ENCODE measurements at regions not wholly inside any gene's neighbourhood (a gene's known extent, or its start where the extent isn't known, plus 50 kb on each side); places are given as distances from the start of the nearest gene placed in this dataset.
A peak's percentile ranks its signal among the peaks of the same experiment; 100 is the strongest.

GRCh38 chr5:4114452-4114851 is 518.8 kb downstream of the IRX1 start:
- Histone ChIP-seq H2BK120ac (ENCODE audit: low read depth, low read length) (no peak overlapping the region), H3K23ac (ENCODE audit: low read length) (no peak overlapping the region), H2AK5ac (ENCODE audit: low read length) (no peak overlapping the region), H2BK15ac (replicated peaks; ENCODE audit: low read depth) (no peak overlapping the region), H3K4me3 (ENCODE audit: low read length) (no peak overlapping the region), H3K79me2 (ENCODE audit: control insufficient read depth, insufficient read depth, low read length) (no peaks in the 10 kb centered on the region), H3K56ac (ENCODE audit: low read length) (peak overlapping the region; percentile 15), H4K8ac (ENCODE audit: low read depth, low read length) (no peak overlapping the region), H3K36me3 (ENCODE audit: control insufficient read depth, insufficient read depth, low read length) (no peaks in the 10 kb centered on the region), H3K79me1 (ENCODE audit: low read length) (no peaks in the 10 kb centered on the region), H3K27me3 (ENCODE audit: insufficient read depth, low read length, poor library complexity) (no peaks in the 10 kb centered on the region), H3K4me2 (ENCODE audit: low read length) (no peak overlapping the region), H3K4me1 (ENCODE audit: control insufficient read depth, low read depth, low read length) (no peaks in the 10 kb centered on the region), H3K27ac (ENCODE audit: low read depth, low read length) (no peak overlapping the region), H3K18ac (ENCODE audit: low read length) (no peak overlapping the region), H4K5ac (ENCODE audit: low read length) (no peak overlapping the region), H3K4ac (ENCODE audit: low read depth, low read length) (no peak overlapping the region), H2BK5ac (ENCODE audit: low read length) (no peak overlapping the region), H3K9ac (ENCODE audit: low read length) (no peak overlapping the region)
- no peak for DNase-seq
- no CpG with 5 or more reads among the region's 4 CpGs for WGBS (ENCODE audit: extremely low coverage, insufficient coverage, low lambda C conversion rate)

- H3K4me2 ChIP-seq (ENCODE audit: low read length), result no peak overlapping the region
- no peak overlapping the region for H4K8ac ChIP-seq (ENCODE audit: low read depth, low read length)
- no peaks in the 10 kb centered on the region for H3K79me1 ChIP-seq (ENCODE audit: low read length)
- WGBS (ENCODE audit: extremely low coverage, insufficient coverage, low lambda C conversion rate), result no CpG with 5 or more reads among the region's 3 CpGs
- H3K4ac ChIP-seq (ENCODE audit: low read depth, low read length), result no peak overlapping the region
- H3K18ac ChIP-seq (ENCODE audit: low read length), result no peak overlapping the region
- H3K4me3 ChIP-seq (ENCODE audit: low read length), result no peak overlapping the region
- H3K27me3 ChIP-seq (ENCODE audit: insufficient read depth, low read length, poor library complexity), result no peaks in the 10 kb centered on the region
- no peak overlapping the region for H2BK15ac ChIP-seq (replicated peaks; ENCODE audit: low read depth)
- H3K9ac ChIP-seq (ENCODE audit: low read length), result no peak overlapping the region
- no peak overlapping the region for H2BK5ac ChIP-seq (ENCODE audit: low read length)
- H3K27ac ChIP-seq (ENCODE audit: low read depth, low read length), result no peak overlapping the region
- H3K56ac ChIP-seq (ENCODE audit: low read length), result no peak overlapping the region
- no peak overlapping the region for H3K23ac ChIP-seq (ENCODE audit: low read length)
- H3K36me3 ChIP-seq (ENCODE audit: control insufficient read depth, insufficient read depth, low read length), result no peaks in the 10 kb centered on the region
- DNase-seq, result no peak
- H3K4me1 ChIP-seq (ENCODE audit: control insufficient read depth, low read depth, low read length), result no peaks in the 10 kb centered on the region
- H2BK120ac ChIP-seq (ENCODE audit: low read depth, low read length), result no peak overlapping the region
- no peak overlapping the region for H2AK5ac ChIP-seq (ENCODE audit: low read length)
- H4K5ac ChIP-seq (ENCODE audit: low read length), result no peak overlapping the region
- no peaks in the 10 kb centered on the region for H3K79me2 ChIP-seq (ENCODE audit: control insufficient read depth, insufficient read depth, low read length)
Observed at GRCh38 chr5:4116834-4117233, 521.2 kb downstream of the IRX1 start.

GRCh38 chr5:4124221-4124970 is 528.8 kb downstream of the IRX1 start:
- Histone ChIP-seq H3K4me3 (ENCODE audit: low read length) (no peak overlapping the region), H2BK5ac (ENCODE audit: low read length) (no peak overlapping the region), H3K27ac (ENCODE audit: low read depth, low read length) (no peak overlapping the region), H3K23ac (ENCODE audit: low read length) (no peak overlapping the region), H3K9ac (ENCODE audit: low read length) (no peak overlapping the region), H2BK15ac (replicated peaks; ENCODE audit: low read depth) (no peak overlapping the region), H3K56ac (ENCODE audit: low read length) (no peak overlapping the region), H3K27me3 (ENCODE audit: insufficient read depth, low read length, poor library complexity) (no peaks in the 10 kb centered on the region), H2BK120ac (ENCODE audit: low read depth, low read length) (no peak overlapping the region), H3K36me3 (ENCODE audit: control insufficient read depth, insufficient read depth, low read length) (no peaks in the 10 kb centered on the region), H3K18ac (ENCODE audit: low read length) (no peak overlapping the region), H3K79me2 (ENCODE audit: control insufficient read depth, insufficient read depth, low read length) (no peaks in the 10 kb centered on the region), H3K4me1 (ENCODE audit: control insufficient read depth, low read depth, low read length) (peaks cover 2% of the 10 kb centered on the region), H4K8ac (ENCODE audit: low read depth, low read length) (no peak overlapping the region), H4K5ac (ENCODE audit: low read length) (no peak overlapping the region), H3K4ac (ENCODE audit: low read depth, low read length) (peak overlapping the region; percentile 36), H3K79me1 (ENCODE audit: low read length) (no peaks in the 10 kb centered on the region), H2AK5ac (ENCODE audit: low read length) (no peak overlapping the region), H3K4me2 (ENCODE audit: low read length) (no peak overlapping the region)
- WGBS (ENCODE audit: extremely low coverage, insufficient coverage, low lambda C conversion rate), result 100% methylated on average over 2 of the region's 7 CpGs
- DNase-seq, result peak; percentile 58

- Histone ChIP-seq H3K27me3 (ENCODE audit: insufficient read depth, low read length, poor library complexity) (no peaks in the 10 kb centered on the region), H3K4ac (ENCODE audit: low read depth, low read length) (no peak overlapping the region), H3K4me1 (ENCODE audit: control insufficient read depth, low read depth, low read length) (peaks cover 2% of the 10 kb centered on the region), H3K79me2 (ENCODE audit: control insufficient read depth, insufficient read depth, low read length) (no peaks in the 10 kb centered on the region), H3K18ac (ENCODE audit: low read length) (no peak overlapping the region), H2BK120ac (ENCODE audit: low read depth, low read length) (no peak overlapping the region), H3K4me3 (ENCODE audit: low read length) (no peak overlapping the region), H3K27ac (ENCODE audit: low read depth, low read length) (no peak overlapping the region), H2BK5ac (ENCODE audit: low read length) (no peak overlapping the region), H2BK15ac (replicated peaks; ENCODE audit: low read depth) (no peak overlapping the region), H4K5ac (ENCODE audit: low read length) (no peak overlapping the region), H4K8ac (ENCODE audit: low read depth, low read length) (no peak overlapping the region), H3K23ac (ENCODE audit: low read length) (no peak overlapping the region), H3K56ac (ENCODE audit: low read length) (no peak overlapping the region), H3K36me3 (ENCODE audit: control insufficient read depth, insufficient read depth, low read length) (no peaks in the 10 kb centered on the region), H3K79me1 (ENCODE audit: low read length) (no peaks in the 10 kb centered on the region), H3K9ac (ENCODE audit: low read length) (no peak overlapping the region), H3K4me2 (ENCODE audit: low read length) (no peak overlapping the region), H2AK5ac (ENCODE audit: low read length) (no peak overlapping the region)
- DNase-seq, result no peak
- no CpG with 5 or more reads among the region's 9 CpGs for WGBS (ENCODE audit: extremely low coverage, insufficient coverage, low lambda C conversion rate)
Observed at GRCh38 chr5:4128994-4129393, 533.4 kb downstream of the IRX1 start.

GRCh38 chr5:4129523-4129922 is 533.9 kb downstream of the IRX1 start:
- no peak overlapping the region for H3K9ac ChIP-seq (ENCODE audit: low read length)
- no CpG with 5 or more reads among the region's 7 CpGs for WGBS (ENCODE audit: extremely low coverage, insufficient coverage, low lambda C conversion rate)
- H2AK5ac ChIP-seq (ENCODE audit: low read length), result no peak overlapping the region
- H3K36me3 ChIP-seq (ENCODE audit: control insufficient read depth, insufficient read depth, low read length), result no peaks in the 10 kb centered on the region
- H3K79me1 ChIP-seq (ENCODE audit: low read length), result no peaks in the 10 kb centered on the region
- H3K4me1 ChIP-seq (ENCODE audit: control insufficient read depth, low read depth, low read length), result no peaks in the 10 kb centered on the region
- H4K5ac ChIP-seq (ENCODE audit: low read length), result no peak overlapping the region
- no peak overlapping the region for H3K56ac ChIP-seq (ENCODE audit: low read length)
- no peak overlapping the region for H2BK5ac ChIP-seq (ENCODE audit: low read length)
- H3K4me2 ChIP-seq (ENCODE audit: low read length), result no peak overlapping the region
- H2BK15ac ChIP-seq (replicated peaks; ENCODE audit: low read depth), result no peak overlapping the region
- no peak for DNase-seq
- H2BK120ac ChIP-seq (ENCODE audit: low read depth, low read length), result no peak overlapping the region
- H3K23ac ChIP-seq (ENCODE audit: low read length), result no peak overlapping the region
- no peaks in the 10 kb centered on the region for H3K27me3 ChIP-seq (ENCODE audit: insufficient read depth, low read length, poor library complexity)
- no peak overlapping the region for H4K8ac ChIP-seq (ENCODE audit: low read depth, low read length)
- H3K79me2 ChIP-seq (ENCODE audit: control insufficient read depth, insufficient read depth, low read length), result no peaks in the 10 kb centered on the region
- H3K27ac ChIP-seq (ENCODE audit: low read depth, low read length), result no peak overlapping the region
- no peak overlapping the region for H3K18ac ChIP-seq (ENCODE audit: low read length)
- no peak overlapping the region for H3K4ac ChIP-seq (ENCODE audit: low read depth, low read length)
- H3K4me3 ChIP-seq (ENCODE audit: low read length), result no peak overlapping the region

GRCh38 chr5:4130819-4131218 is 535.2 kb downstream of the IRX1 start:
- WGBS (ENCODE audit: extremely low coverage, insufficient coverage, low lambda C conversion rate), result no CpG with 5 or more reads among the region's 3 CpGs
- no peak overlapping the region for H3K4ac ChIP-seq (ENCODE audit: low read depth, low read length)
- H4K5ac ChIP-seq (ENCODE audit: low read length), result no peak overlapping the region
- peak overlapping the region; percentile 61 for H2BK15ac ChIP-seq (replicated peaks; ENCODE audit: low read depth)
- H3K23ac ChIP-seq (ENCODE audit: low read length), result no peak overlapping the region
- no peak overlapping the region for H2BK120ac ChIP-seq (ENCODE audit: low read depth, low read length)
- no peak overlapping the region for H2BK5ac ChIP-seq (ENCODE audit: low read length)
- H3K4me2 ChIP-seq (ENCODE audit: low read length), result no peak overlapping the region
- H3K56ac ChIP-seq (ENCODE audit: low read length), result no peak overlapping the region
- peak; percentile 90 for DNase-seq
- no peak overlapping the region for H4K8ac ChIP-seq (ENCODE audit: low read depth, low read length)
- no peaks in the 10 kb centered on the region for H3K79me1 ChIP-seq (ENCODE audit: low read length)
- no peak overlapping the region for H3K4me3 ChIP-seq (ENCODE audit: low read length)
- no peak overlapping the region for H3K27ac ChIP-seq (ENCODE audit: low read depth, low read length)
- H3K79me2 ChIP-seq (ENCODE audit: control insufficient read depth, insufficient read depth, low read length), result no peaks in the 10 kb centered on the region
- H3K18ac ChIP-seq (ENCODE audit: low read length), result peak overlapping the region; percentile 9
- H3K4me1 ChIP-seq (ENCODE audit: control insufficient read depth, low read depth, low read length), result no peaks in the 10 kb centered on the region
- no peak overlapping the region for H3K9ac ChIP-seq (ENCODE audit: low read length)
- no peaks in the 10 kb centered on the region for H3K36me3 ChIP-seq (ENCODE audit: control insufficient read depth, insufficient read depth, low read length)
- H2AK5ac ChIP-seq (ENCODE audit: low read length), result no peak overlapping the region
- no peaks in the 10 kb centered on the region for H3K27me3 ChIP-seq (ENCODE audit: insufficient read depth, low read length, poor library complexity)
